ENCODE measurements at regions not wholly inside any gene's neighbourhood (a gene's known extent, or its start where the extent isn't known, plus 50 kb on each side); places are given as distances from the start of the nearest gene placed in this dataset.

- TF ChIP-seq SMC3 (IDR thresholded peaks at IDR 0.05), result no peak
- TF ChIP-seq, protein P1, sequence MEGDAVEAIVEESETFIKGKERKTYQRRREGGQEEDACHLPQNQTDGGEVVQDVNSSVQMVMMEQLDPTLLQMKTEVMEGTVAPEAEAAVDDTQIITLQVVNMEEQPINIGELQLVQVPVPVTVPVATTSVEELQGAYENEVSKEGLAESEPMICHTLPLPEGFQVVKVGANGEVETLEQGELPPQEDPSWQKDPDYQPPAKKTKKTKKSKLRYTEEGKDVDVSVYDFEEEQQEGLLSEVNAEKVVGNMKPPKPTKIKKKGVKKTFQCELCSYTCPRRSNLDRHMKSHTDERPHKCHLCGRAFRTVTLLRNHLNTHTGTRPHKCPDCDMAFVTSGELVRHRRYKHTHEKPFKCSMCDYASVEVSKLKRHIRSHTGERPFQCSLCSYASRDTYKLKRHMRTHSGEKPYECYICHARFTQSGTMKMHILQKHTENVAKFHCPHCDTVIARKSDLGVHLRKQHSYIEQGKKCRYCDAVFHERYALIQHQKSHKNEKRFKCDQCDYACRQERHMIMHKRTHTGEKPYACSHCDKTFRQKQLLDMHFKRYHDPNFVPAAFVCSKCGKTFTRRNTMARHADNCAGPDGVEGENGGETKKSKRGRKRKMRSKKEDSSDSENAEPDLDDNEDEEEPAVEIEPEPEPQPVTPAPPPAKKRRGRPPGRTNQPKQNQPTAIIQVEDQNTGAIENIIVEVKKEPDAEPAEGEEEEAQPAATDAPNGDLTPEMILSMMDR (IDR thresholded peaks at IDR 0.05), result no peak
- TF ChIP-seq HDAC2 (IDR thresholded peaks at IDR 0.05), result no peak
These were observed 76.6 kb upstream of the NR4A3 start for GRCh38 chr9:99745085-99745484.
